Breast epithelium (tissue), 3 donors: ENCODE measurements at regions not wholly inside any gene's neighbourhood (a gene's known extent, or its start where the extent isn't known, plus 50 kb on each side); places are given as distances from the start of the nearest gene placed in this dataset.

Experiments used
- CTCF ChIP-seq, 3 donors: fragments of 450-650 bp; IDR thresholded peaks; one replicate each; pipeline ENCODE4 v1.5.1; 2016 to 2017; ENCODE audit warnings: antibody characterized with exemption in 3 of 3, mild to moderate bottlenecking in 3 of 3, moderate library complexity in 3 of 3
- POLR2AphosphoS5 ChIP-seq, 3 donors: sonication (generic); formaldehyde crosslinking; IDR thresholded peaks; one replicate each; pipeline ENCODE4 v1.6.1; 2017; ENCODE audit warnings: antibody characterized with exemption in 3 of 3

- TF ChIP-seq CTCF (IDR thresholded peaks at IDR 0.05) = no peak
- no peak for TF ChIP-seq POLR2AphosphoS5 (IDR thresholded peaks at IDR 0.05)
Observed at GRCh38 chr11:122308226-122308625, 192.2 kb upstream of the BLID start.
